Transverse colon (tissue), 4 donors: ENCODE measurements at regions not wholly inside any gene's neighbourhood (a gene's known extent, or its start where the extent isn't known, plus 50 kb on each side); places are given as distances from the start of the nearest gene placed in this dataset.

Experiments used
- DNase-seq: peaks from one replicate; pipeline ENCODE4 v3.0.0-alpha.2; 2019
- H3K27ac ChIP-seq, 4 donors: fragments of 200-600 bp; sonication (generic); 2 replicates each; pipeline ENCODE4 v1.5.1; 2016 to 2018; ENCODE audit warnings: inconsistent platforms in 4 of 4
- H3K27me3 ChIP-seq: fragments of 200-600 bp; sonication (generic); 2 replicates; pipeline ENCODE4 v1.5.1; 2017; ENCODE audit warnings: inconsistent platforms
- H3K36me3 ChIP-seq, 4 donors: fragments of 200-600 bp; sonication (generic); 2 replicates each; pipeline ENCODE4 v1.5.1; 2017 to 2019; ENCODE audit warnings: inconsistent platforms in 4 of 4
- H3K4me1 ChIP-seq, 4 donors: fragments of 200-600 bp; sonication (generic); 2 replicates each; pipeline ENCODE4 v1.5.1; 2017 to 2020; ENCODE audit warnings: inconsistent platforms in 4 of 4
- H3K4me3 ChIP-seq, 4 donors: fragments of 200-600 bp; sonication (generic); 1 replicate in 1 of 4; 2 replicates in 3 of 4; pipeline versions ENCODE4 v1.5.1 to v1.6.1; 2017 to 2019; ENCODE audit warnings: inconsistent platforms in 4 of 4
- H3K9me3 ChIP-seq, 2 donors: fragments of 200-600 bp; sonication (generic); 2 replicates each; pipeline ENCODE4 v1.5.1; 2017 to 2019; ENCODE audit warnings: inconsistent platforms in 2 of 2
- EP300 ChIP-seq: sonication (generic); formaldehyde crosslinking; IDR thresholded peaks from one replicate; pipeline ENCODE4 v1.6.1; 2017; ENCODE audit warnings: antibody characterized with exemption, low read depth
- POLR2A ChIP-seq: fragments of 450-650 bp; IDR thresholded peaks from one replicate; pipeline ENCODE4 v1.6.1; 2016; ENCODE audit warnings: antibody characterized with exemption, mild to moderate bottlenecking, moderate library complexity
- POLR2AphosphoS5 ChIP-seq, 3 donors: sonication (generic); formaldehyde crosslinking; IDR thresholded peaks; one replicate each; pipeline ENCODE4 v1.6.1; 2016; ENCODE audit warnings: antibody characterized with exemption in 3 of 3
- WGBS, 2 donors: methylation state at CpG; one replicate each; pipeline ENCODE4 v1.1.5; 2018; ENCODE audit warnings: low coverage in 1 of 2; 5-methylcytosine and 5-hydroxymethylcytosine counted together
- in situ Hi-C, 4 donors: fragments of 200-750 bp; cut with MboI; loops; one replicate each; pipeline versions ENCODE4 v1.15.0 to v1.15.1; 2017; ENCODE audit warnings: low sequenced_read_pairs in 3 of 4, low pct_ligation_motif_present in 1 of 4, low pct_unique_long_range_greater_than_20kb in 1 of 4
- intact Hi-C: fragments of 100-400 bp; cut with DNase I; formaldehyde crosslinking; loops from one replicate; pipeline ENCODE4 v1.15.1; 2023; ENCODE audit warnings: low total_unique reads
- TF ChIP-seq, protein P1 (sequence below), 5 experiments: fragments of 200-600 bp in 3 of 5; fragments of 450-650 bp in 2 of 5; sonication (generic) in 3 of 5; IDR thresholded peaks; 1 replicate in 2 of 5; 2 replicates in 3 of 5; pipeline ENCODE4 v1.5.1; 2016 to 2017; ENCODE audit warnings: antibody characterized with exemption in 5 of 5, inconsistent platforms in 3 of 5, mild to moderate bottlenecking in 2 of 5, moderate library complexity in 1 of 5

DNA sequence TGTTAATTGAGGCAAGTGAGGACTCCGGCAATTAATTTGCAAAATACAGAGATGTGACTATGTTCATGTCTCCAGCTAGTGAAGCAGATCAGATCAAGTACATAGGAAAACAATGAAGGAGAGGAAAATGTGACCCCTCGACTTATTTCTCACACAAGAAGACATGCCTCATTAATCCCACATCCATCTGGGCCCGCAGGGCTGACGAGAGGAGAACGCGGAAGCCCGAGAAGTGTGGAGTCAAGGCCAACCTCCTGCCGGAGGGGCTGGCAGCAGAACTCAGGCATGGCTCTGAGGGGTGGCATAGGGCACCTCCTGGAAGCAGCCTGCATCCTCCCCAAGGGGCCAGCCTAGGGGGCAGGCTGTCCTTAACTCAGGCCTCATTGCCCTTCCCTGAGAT is 54.4 kb downstream of the ZNF503 start:
- no peaks in the 10 kb centered on the region for H3K4me1 ChIP-seq
- TF ChIP-seq POLR2A (no peak), POLR2AphosphoS5 (IDR thresholded peaks at IDR 0.05) (no peak), EP300 (no peak)
- TF ChIP-seq, protein P1, sequence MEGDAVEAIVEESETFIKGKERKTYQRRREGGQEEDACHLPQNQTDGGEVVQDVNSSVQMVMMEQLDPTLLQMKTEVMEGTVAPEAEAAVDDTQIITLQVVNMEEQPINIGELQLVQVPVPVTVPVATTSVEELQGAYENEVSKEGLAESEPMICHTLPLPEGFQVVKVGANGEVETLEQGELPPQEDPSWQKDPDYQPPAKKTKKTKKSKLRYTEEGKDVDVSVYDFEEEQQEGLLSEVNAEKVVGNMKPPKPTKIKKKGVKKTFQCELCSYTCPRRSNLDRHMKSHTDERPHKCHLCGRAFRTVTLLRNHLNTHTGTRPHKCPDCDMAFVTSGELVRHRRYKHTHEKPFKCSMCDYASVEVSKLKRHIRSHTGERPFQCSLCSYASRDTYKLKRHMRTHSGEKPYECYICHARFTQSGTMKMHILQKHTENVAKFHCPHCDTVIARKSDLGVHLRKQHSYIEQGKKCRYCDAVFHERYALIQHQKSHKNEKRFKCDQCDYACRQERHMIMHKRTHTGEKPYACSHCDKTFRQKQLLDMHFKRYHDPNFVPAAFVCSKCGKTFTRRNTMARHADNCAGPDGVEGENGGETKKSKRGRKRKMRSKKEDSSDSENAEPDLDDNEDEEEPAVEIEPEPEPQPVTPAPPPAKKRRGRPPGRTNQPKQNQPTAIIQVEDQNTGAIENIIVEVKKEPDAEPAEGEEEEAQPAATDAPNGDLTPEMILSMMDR (IDR thresholded peaks at IDR 0.05) = no peak
- intact Hi-C loops (no loop called here), in situ Hi-C loops (no loop called here)
- no peaks in the 10 kb centered on the region for H3K36me3 ChIP-seq
- no peak overlapping the region for H3K4me3 ChIP-seq
- no peaks in the 10 kb centered on the region for H3K9me3 ChIP-seq
- whole genome bisulfite sequencing, 2 donors = 50 to 75% methylated on average over 2 to 8 of the region's 8 CpGs
- H3K27ac ChIP-seq = no peak overlapping the region
- DNase-seq = no peak
- H3K27me3 ChIP-seq = no peaks in the 10 kb centered on the region

DNA sequence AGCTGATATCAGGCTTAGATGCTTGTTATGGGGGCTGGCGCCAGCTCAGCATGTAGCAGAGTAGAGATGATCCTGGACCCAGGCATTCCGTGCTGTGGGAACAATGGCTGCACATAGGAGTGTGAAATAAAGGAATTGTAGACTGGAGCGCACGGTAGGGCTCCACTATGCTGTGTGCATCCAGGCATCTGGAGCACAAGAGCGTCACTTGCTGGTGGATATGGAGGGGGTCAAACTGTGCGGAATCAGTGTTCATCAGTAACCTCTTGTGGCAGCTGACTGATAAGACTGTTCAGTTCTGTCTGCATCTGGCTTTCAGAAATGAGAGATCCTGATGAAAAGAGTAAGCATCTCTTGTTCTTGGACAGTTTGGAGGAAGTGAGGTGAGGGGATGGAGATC is 55.8 kb downstream of the ZNF503 start:
- in situ Hi-C loops = no loop called here
- H3K27ac ChIP-seq = no peak overlapping the region
- H3K4me1 ChIP-seq = no peaks in the 10 kb centered on the region
- no peaks in the 10 kb centered on the region for H3K9me3 ChIP-seq
- H3K36me3 ChIP-seq = no peaks in the 10 kb centered on the region
- intact Hi-C loops = no loop called here
- H3K27me3 ChIP-seq = no peaks in the 10 kb centered on the region
- TF ChIP-seq, protein P1 (IDR thresholded peaks at IDR 0.05) = no peak
- TF ChIP-seq EP300 (no peak), POLR2AphosphoS5 (IDR thresholded peaks at IDR 0.05) (no peak), POLR2A (no peak)
- WGBS, 2 donors = 92 to 93% methylated on average over 3 to 6 of the region's 6 CpGs
- no peak overlapping the region for H3K4me3 ChIP-seq
- no peak for DNase-seq

DNA sequence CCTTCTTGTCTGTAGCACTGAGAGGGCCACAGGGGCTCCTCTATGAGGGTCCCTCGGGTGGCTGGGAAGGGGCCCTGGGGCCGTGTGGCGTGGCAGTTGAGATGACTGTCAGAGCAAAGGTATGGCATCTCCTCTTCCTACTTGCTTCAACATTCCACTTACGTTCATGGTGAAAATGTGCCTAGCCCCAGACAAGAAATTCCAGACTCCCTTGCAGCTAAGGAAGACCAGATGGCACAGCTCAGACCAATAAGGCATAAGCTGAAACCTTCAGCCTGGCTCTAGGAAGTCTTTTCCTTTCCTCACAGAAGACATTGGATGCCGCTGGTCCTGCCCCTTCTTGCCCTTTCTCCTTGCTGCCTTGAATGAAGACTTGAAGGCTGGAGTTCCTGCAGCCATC is 57.4 kb downstream of the ZNF503 start:
- H3K4me1 ChIP-seq = no peaks in the 10 kb centered on the region
- WGBS, 2 donors = 71% methylated on average over 5 of the region's 5 CpGs; no CpG with 5 or more reads in 1 of the 2 donors
- no peaks in the 10 kb centered on the region for H3K36me3 ChIP-seq
- no peak for DNase-seq
- H3K9me3 ChIP-seq = no peaks in the 10 kb centered on the region
- TF ChIP-seq POLR2A = no peak
- TF ChIP-seq POLR2AphosphoS5 (IDR thresholded peaks at IDR 0.05) = no peak
- TF ChIP-seq, protein P1 (IDR thresholded peaks at IDR 0.05) = no peak
- TF ChIP-seq EP300 = no peak
- no peaks in the 10 kb centered on the region for H3K27me3 ChIP-seq
- no peak overlapping the region for H3K4me3 ChIP-seq
- no peak overlapping the region for H3K27ac ChIP-seq
- intact Hi-C loops = no loop called here
- in situ Hi-C loops = no loop called here

DNA sequence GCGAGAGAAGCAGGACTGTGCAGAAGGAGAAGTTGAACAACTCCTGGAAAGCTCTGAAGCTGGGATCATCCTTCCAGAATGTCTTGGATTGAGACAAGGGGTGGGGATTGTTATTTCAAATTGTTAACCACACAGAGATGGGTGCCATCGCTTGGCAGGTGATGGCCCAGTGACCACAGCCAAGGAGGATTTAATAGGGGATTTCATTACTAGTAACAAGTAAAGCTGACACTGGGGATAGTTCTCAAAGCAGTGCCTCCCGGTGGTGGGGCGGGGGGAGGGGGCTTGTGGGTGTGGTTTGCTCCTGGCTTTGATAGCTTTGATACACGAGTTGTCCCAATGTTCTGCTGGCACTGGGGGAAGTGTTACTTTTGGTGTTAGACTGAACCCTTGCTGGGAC is 59.2 kb downstream of the ZNF503 start:
- Histone ChIP-seq H3K27me3 (no peaks in the 10 kb centered on the region), H3K36me3 (no peaks in the 10 kb centered on the region), H3K9me3 (no peaks in the 10 kb centered on the region), H3K4me1 (no peaks in the 10 kb centered on the region), H3K4me3 (no peak overlapping the region), H3K27ac (no peak overlapping the region)
- WGBS, 2 donors = 65% methylated on average over 5 of the region's 5 CpGs; no CpG with 5 or more reads in 1 of the 2 donors
- DNase-seq = no peak
- in situ Hi-C loops = no loop called here
- TF ChIP-seq, protein P1 (IDR thresholded peaks at IDR 0.05) = no peak
- TF ChIP-seq EP300 (no peak), POLR2A (no peak), POLR2AphosphoS5 (IDR thresholded peaks at IDR 0.05) (no peak)
- intact Hi-C loops = no loop called here
